H1 (cell line): ENCODE measurements at regions not wholly inside any gene's neighbourhood (a gene's known extent, or its start where the extent isn't known, plus 50 kb on each side); places are given as distances from the start of the nearest gene placed in this dataset.

ENCODE experiments used
- CTCF ChIA-PET: fragments of 300-600 bp; sonication (Branson Sonifier 250); formaldehyde crosslinking; loops from one replicate; lab custom pipeline; 2021; ENCODE audit not compliant: partially characterized antibody; lab: Charles Lee
- POLR2A ChIA-PET: fragments of 300-600 bp; sonication (Branson Sonifier 250); formaldehyde crosslinking; loops from one replicate; lab custom pipeline; 2021; ENCODE audit warnings: inconsistent platforms; ENCODE audit not compliant: partially characterized antibody; lab: Charles Lee
- DNase-seq, 2 experiments: peaks; one replicate each; pipeline versions ENCODE4 v3.0.0 to v3.0.0-alpha.2; 2010 to 2022; ENCODE audit warnings: low spot score in 2 of 2, low read depth in 1 of 2, mixed read lengths in 1 of 2
- FAIRE-seq: peaks from 2 replicates; lab custom pipeline; 2011; peaks lifted over from hg19 to GRCh38; lab: Jason Lieb, UNC
- H2AFZ ChIP-seq: 2 replicates; pipeline ENCODE4 v1.8.1; 2012; ENCODE audit warnings: low read length, inconsistent platforms
- H2AK5ac ChIP-seq: 2 replicates; pipeline ENCODE4 v1.6.1; 2013; ENCODE audit warnings: low read depth, low read length
- H2BK120ac ChIP-seq: replicated peaks from 2 replicates; pipeline ENCODE3; 2013; ENCODE audit warnings: low read depth, low read length, inconsistent platforms
- H2BK12ac ChIP-seq: 2 replicates; pipeline ENCODE4 v1.6.1; 2013; ENCODE audit warnings: low read depth, low read length
- H2BK15ac ChIP-seq: 2 replicates; pipeline ENCODE4 v1.6.1; 2013; ENCODE audit warnings: low read length
- H2BK20ac ChIP-seq: 2 replicates; pipeline ENCODE4 v1.6.1; 2013; ENCODE audit warnings: low read length
- H2BK5ac ChIP-seq: 2 replicates; pipeline ENCODE4 v1.6.1; 2013; ENCODE audit warnings: low read depth, low read length
- H3K14ac ChIP-seq: 2 replicates; pipeline ENCODE4 v1.6.1; 2013; ENCODE audit warnings: inconsistent platforms; ENCODE audit not compliant: insufficient read length
- H3K18ac ChIP-seq: 2 replicates; pipeline ENCODE4 v1.6.1; 2013; ENCODE audit warnings: low read length; ENCODE audit errors: extremely low read depth
- H3K23ac ChIP-seq: 2 replicates; pipeline ENCODE4 v1.6.1; 2013; ENCODE audit warnings: inconsistent platforms; ENCODE audit not compliant: insufficient read length
- H3K23me2 ChIP-seq: 2 replicates; pipeline ENCODE4 v1.6.1; 2013; ENCODE audit warnings: low read depth, low read length
- H3K27ac ChIP-seq: 2 replicates; pipeline ENCODE4 v1.6.1; 2011; ENCODE audit warnings: low read depth, low read length, inconsistent platforms
- H3K27me3 ChIP-seq, 4 experiments: replicated peaks in 1 of 4; 1 replicate in 1 of 4; 2 replicates in 3 of 4; pipeline versions ENCODE4 v1.6.1 to v1.8.1; 2011 to 2013; ENCODE audit warnings: low read length in 3 of 4, mild to moderate bottlenecking in 3 of 4, inconsistent platforms in 2 of 4, mixed read lengths in 2 of 4, moderate library complexity in 1 of 4; ENCODE audit not compliant: control insufficient read depth in 3 of 4, insufficient read depth in 3 of 4; ENCODE audit errors: extremely low read depth in 1 of 4
- H3K36me3 ChIP-seq, 4 experiments: 2 replicates each; pipeline versions ENCODE4 v1.6.1 to v1.8.1; 2011 to 2013; ENCODE audit warnings: mild to moderate bottlenecking in 4 of 4, low read length in 3 of 4, moderate library complexity in 2 of 4, control low read depth in 1 of 4, inconsistent platforms in 1 of 4; ENCODE audit not compliant: insufficient read depth in 4 of 4, control insufficient read depth in 2 of 4
- H3K4ac ChIP-seq: replicated peaks from 2 replicates; pipeline ENCODE3; 2013; ENCODE audit warnings: low read length, low read depth, mixed read lengths, inconsistent platforms; ENCODE audit not compliant: insufficient read length
- H3K4me1 ChIP-seq, 4 experiments: replicated peaks in 1 of 4; 1 replicate in 1 of 4; 2 replicates in 3 of 4; pipeline versions ENCODE4 v1.6.1 to v1.8.1; 2011 to 2013; ENCODE audit warnings: low read length in 3 of 4, inconsistent platforms in 2 of 4, mixed read lengths in 1 of 4; ENCODE audit not compliant: insufficient read depth in 4 of 4, control insufficient read depth in 3 of 4
- H3K4me2 ChIP-seq, 2 experiments: 2 replicates each; pipeline versions ENCODE4 v1.6.1 to v1.8.1; 2011 to 2013; ENCODE audit warnings: low read depth in 2 of 2, low read length in 2 of 2, control low read depth in 1 of 2, inconsistent platforms in 1 of 2, mild to moderate bottlenecking in 1 of 2; ENCODE audit not compliant: insufficient read depth in 1 of 2
- H3K4me3 ChIP-seq, 4 experiments: fragments of 200-600, 300-600 bp in 1 of 4; sonication (generic), shearing (Covaris generic), sonication (Bioruptor Twin) in 1 of 4; 2 replicates each; pipeline versions ENCODE4 v1.5.1 to v1.8.1; 2011 to 2016; ENCODE audit warnings: low read length in 4 of 4, low read depth in 3 of 4, control low read depth in 2 of 4, inconsistent platforms in 2 of 4, mild to moderate bottlenecking in 2 of 4, mixed read lengths in 1 of 4, moderate library complexity in 1 of 4; ENCODE audit not compliant: insufficient read depth in 2 of 4; ENCODE audit errors: extremely low read depth in 1 of 4
- H3K56ac ChIP-seq: replicated peaks from 2 replicates; pipeline ENCODE3; 2013; ENCODE audit warnings: low read depth, mild to moderate bottlenecking, mixed read lengths, low read length, inconsistent platforms; ENCODE audit not compliant: insufficient read length
- H3K79me1 ChIP-seq: 2 replicates; pipeline ENCODE4 v1.6.1; 2013; ENCODE audit warnings: low read depth, low read length, control low read depth
- H3K79me2 ChIP-seq, 2 experiments: 2 replicates each; pipeline versions ENCODE4 v1.6.1 to v1.8.1; 2012 to 2013; ENCODE audit warnings: low read length in 2 of 2, mild to moderate bottlenecking in 2 of 2, inconsistent platforms in 1 of 2; ENCODE audit not compliant: insufficient read depth in 2 of 2, control insufficient read depth in 1 of 2
- H3K9ac ChIP-seq, 4 experiments: replicated peaks in 1 of 4; 1 replicate in 1 of 4; 2 replicates in 3 of 4; pipeline versions ENCODE4 v1.6.1 to v1.8.1; 2011 to 2013; ENCODE audit warnings: low read depth in 3 of 4, low read length in 3 of 4, control low read depth in 2 of 4, mild to moderate bottlenecking in 2 of 4, moderate library complexity in 2 of 4, inconsistent platforms in 1 of 4; ENCODE audit errors: extremely low read depth in 1 of 4
- H3K9me3 ChIP-seq, 2 experiments: 2 replicates each; pipeline versions ENCODE4 v1.6.1 to v1.8.1; 2012 to 2013; ENCODE audit warnings: mild to moderate bottlenecking in 2 of 2, moderate library complexity in 2 of 2, control low read depth in 1 of 2, inconsistent platforms in 1 of 2, low read depth in 1 of 2, low read length in 1 of 2, mixed read lengths in 1 of 2; ENCODE audit not compliant: insufficient read depth in 2 of 2
- H4K20me1 ChIP-seq, 2 experiments: replicated peaks in 1 of 2; 2 replicates each; pipeline versions ENCODE3 to v1.8.1; 2011 to 2013; ENCODE audit warnings: inconsistent platforms in 2 of 2, low read length in 2 of 2, mild to moderate bottlenecking in 1 of 2; ENCODE audit not compliant: insufficient read depth in 2 of 2, control insufficient read depth in 1 of 2
- H4K5ac ChIP-seq: 2 replicates; pipeline ENCODE4 v1.6.1; 2013; ENCODE audit warnings: low read length, low read depth, mixed read lengths, inconsistent platforms; ENCODE audit not compliant: insufficient read length
- H4K8ac ChIP-seq: 2 replicates; pipeline ENCODE4 v1.8.0; 2013; ENCODE audit warnings: mild to moderate bottlenecking, moderate library complexity, low read length, inconsistent platforms; ENCODE audit not compliant: insufficient read depth; ENCODE audit errors: extremely low read depth
- H4K91ac ChIP-seq: replicated peaks from 2 replicates; pipeline ENCODE3; 2013; ENCODE audit warnings: low read length, mixed read lengths, inconsistent platforms; ENCODE audit not compliant: insufficient read length
- ASH2L ChIP-seq: fragments of 200-600, 300-600 bp; sonication (generic); IDR thresholded peaks from one replicate; pipeline ENCODE4 v1.7.1; 2017; ENCODE audit warnings: low read length
- KDM4A ChIP-seq: IDR thresholded peaks from one replicate; pipeline ENCODE4 v1.7.1; 2012; ENCODE audit warnings: low read depth, mild to moderate bottlenecking, moderate library complexity, low read length, inconsistent platforms; ENCODE audit not compliant: severe bottlenecking
- SIN3A ChIP-seq, 2 experiments: IDR thresholded peaks in 1 of 2; conservative IDR thresholded peaks in 1 of 2; 2 replicates each; pipeline ENCODE4 v1.6.1; 2011 to 2012; ENCODE audit warnings: low read length in 2 of 2, improper control_type of control experiment in 1 of 2, low read depth in 1 of 2, mild to moderate bottlenecking in 1 of 2
- WGBS, 2 experiments: shearing (Covaris generic) in 1 of 2; methylation state at CpG; one replicate each; pipeline versions ENCODE4 v1.1.6 to v1.1.7; 2013 to 2015; ENCODE audit warnings: low lambda C conversion rate in 2 of 2, mixed read lengths in 2 of 2, inconsistent platforms in 1 of 2, low coverage in 1 of 2, missing lambda C conversion rate in 1 of 2; ENCODE audit not compliant: insufficient replicate concordance in 2 of 2, insufficient coverage in 1 of 2, insufficient read length in 1 of 2; ENCODE audit errors: extremely low coverage in 1 of 2, missing lambda C conversion rate in 1 of 2; 5-methylcytosine and 5-hydroxymethylcytosine counted together

- POLR2A ChIA-PET = no interaction called here
These were observed 143.5 kb upstream of the MAMLD1 start for GRCh38 chrX:150219374-150220185.

More at GRCh38 chrX:150219374-150220185, 143.5 kb upstream of the MAMLD1 start:
- no peak overlapping the region for H3K14ac ChIP-seq
- no peak overlapping the region for H3K4ac ChIP-seq
- no peak overlapping the region for H2BK120ac ChIP-seq
- H3K27ac ChIP-seq = no peak overlapping the region
- FAIRE-seq (peak; percentile 32), DNase-seq (peak in 1 of 2 experiments; percentile 49)
- H3K27me3 ChIP-seq = peaks cover 7 to 16% (median 9%) of the 10 kb centered on the region in 4 experiments; a peak in 4 of 7 replicates
- CTCF ChIA-PET = interaction anchor here (0.7 to 1.9 kb wide), 5 partner anchors 17 to 147 kb away, joined by 3 to 6 read pairs (median 3); no protein-coding TSS in a partner anchor
- WGBS, 2 experiments = 8% methylated on average over 9 of the region's 17 CpGs; no CpG with 5 or more reads in 1 of the 2 experiments
- H3K4me3 ChIP-seq = peak overlapping the region in 2 of 4 experiments; percentile 21 to 44; a peak in 4 of 8 replicates
- H3K36me3 ChIP-seq = no peaks in the 10 kb centered on the region
- no peaks in the 10 kb centered on the region for H3K79me2 ChIP-seq
- H3K23me2 ChIP-seq = no peaks in the 10 kb centered on the region; the same call in 1 of the 2 replicates
- H3K79me1 ChIP-seq = no peaks in the 10 kb centered on the region
- H3K9ac ChIP-seq = no peak overlapping the region
- peak overlapping the region; percentile 10 for H4K5ac ChIP-seq
- peak overlapping the region; percentile 71; the same call in 1 of the 2 replicates for H3K18ac ChIP-seq
- 0 out of 2 replicates have a peak overlapping the region, but pooled peaks have one; percentile 5 for H2BK20ac ChIP-seq
- H4K91ac ChIP-seq = peak overlapping the region; percentile 73
- H2BK12ac ChIP-seq = no peak overlapping the region
- H4K8ac ChIP-seq = no peak overlapping the region
- H2BK15ac ChIP-seq = no peak overlapping the region
- peak overlapping the region; percentile 70 to 91 for H3K4me2 ChIP-seq
- H2BK5ac ChIP-seq = no peak overlapping the region
- no peak overlapping the region for H2AK5ac ChIP-seq
- no peaks in the 10 kb centered on the region for H4K20me1 ChIP-seq
- no peak overlapping the region for H2AFZ ChIP-seq
- H3K23ac ChIP-seq = no peak overlapping the region
- peaks cover 2 to 12% (median 5%) of the 10 kb centered on the region in 4 experiments; a peak in 6 of 7 replicates for H3K4me1 ChIP-seq
- H3K56ac ChIP-seq = no peak overlapping the region
- TF ChIP-seq SIN3A (conservative IDR thresholded peaks at IDR 0.05 in 1 of 2, IDR thresholded peaks at IDR 0.05 in 1 of 2; ENCODE audit: low read depth in 1 of 2, low read length in 2 of 2) (0 out of 4 replicates have a peak, but pooled peaks of 1 of the 2 experiments have one; percentile 56), ASH2L (peak; percentile 33), KDM4A (no peak)
- H3K9me3 ChIP-seq = no peaks in the 10 kb centered on the region
